Heart left ventricle (tissue), 16 donors: ENCODE measurements at regions not wholly inside any gene's neighbourhood (a gene's known extent, or its start where the extent isn't known, plus 50 kb on each side); places are given as distances from the start of the nearest gene placed in this dataset.
A peak's percentile ranks its signal among the peaks of the same experiment; 100 is the strongest.

Source experiments
- ATAC-seq, 4 donors: fragments of 200-7000 bp; cut with Tn5 transposase; one replicate each; pipeline ENCODE4 v1.9.1; 2020 to 2022; ENCODE audit warnings: moderate library complexity in 4 of 4, mild to moderate bottlenecking in 3 of 4, moderate number of reproducible peaks in 1 of 4
- DNase-seq, 5 donors: peaks; one replicate each; pipeline ENCODE4 v3.0.0-alpha.2; 2020
- H3K27ac ChIP-seq, 12 donors: fragments of 200-600 bp; sonication (generic) in 4 of 12; one replicate each; pipeline versions ENCODE4 v1.5.0 to v1.8.0; 2016 to 2022; ENCODE audit warnings: mild to moderate bottlenecking in 2 of 12
- H3K27me3 ChIP-seq, 9 donors: fragments of 200-600 bp; sonication (generic) in 2 of 9; one replicate each; pipeline versions ENCODE4 v1.5.1 to v1.8.0; 2016 to 2022; ENCODE audit warnings: mild to moderate bottlenecking in 3 of 9
- H3K36me3 ChIP-seq, 9 donors: fragments of 200-600 bp; sonication (generic) in 2 of 9; one replicate each; pipeline versions ENCODE4 v1.5.0 to v1.8.0; 2018 to 2022; ENCODE audit warnings: mild to moderate bottlenecking in 2 of 9
- H3K4me1 ChIP-seq, 12 donors: fragments of 200-600 bp; sonication (generic) in 4 of 12; one replicate each; pipeline versions ENCODE4 v1.5.0 to v1.8.0; 2016 to 2022; ENCODE audit warnings: mild to moderate bottlenecking in 3 of 12
- H3K4me3 ChIP-seq, 12 donors: fragments of 200-600 bp; sonication (generic) in 4 of 12; one replicate each; pipeline versions ENCODE4 v1.5.0 to v1.8.0; 2017 to 2022; ENCODE audit warnings: mild to moderate bottlenecking in 9 of 12, moderate library complexity in 4 of 12
- H3K9me3 ChIP-seq, 12 donors: fragments of 200-600 bp; sonication (generic) in 4 of 12; one replicate each; pipeline versions ENCODE4 v1.5.0 to v1.8.0; 2016 to 2022; ENCODE audit warnings: mild to moderate bottlenecking in 1 of 12
- CTCF ChIP-seq, 12 donors: fragments of 200-600 bp; sonication (generic) in 4 of 12; IDR thresholded peaks; one replicate each; pipeline versions ENCODE4 v1.5.0 to v1.8.0; 2018 to 2022; ENCODE audit warnings: antibody characterized with exemption in 12 of 12, mild to moderate bottlenecking in 5 of 12
- POLR2A ChIP-seq, 2 donors: fragments of 450-650 bp; IDR thresholded peaks; one replicate each; pipeline ENCODE4 v1.6.1; 2017; ENCODE audit warnings: antibody characterized with exemption in 2 of 2, mild to moderate bottlenecking in 2 of 2, moderate library complexity in 2 of 2
- WGBS, 4 donors: extraction: QIAGEN DNeasy Blood & Tissue Kit in 2 of 4; methylation state at CpG; one replicate each; pipeline versions ENCODE4 v1.1.5 to v1.1.7; 2013 to 2018; 5-methylcytosine and 5-hydroxymethylcytosine counted together
- intact Hi-C, 10 donors: fragments of 100-400 bp; cut with DNase I; formaldehyde crosslinking; loops; one replicate each; pipeline versions ENCODE4 v1.11.1 to v1.14.2; 2022
- donor health status: ischemic (EF 13 %, LVEDD 7.1; RV severe dilation, severe dysfunction).
- donor health status: healthy with polysubstance abuse.
- donor health status: DM: no; HTN: yes; CAD: no.
- donor health status: DM: no; HTN: no; CAD: no.
- donor health status: ischemic (EF 25% LVEDD 6.9; RV normal size, moderate dysfunction).
- donor health status: ischemic (EF 25% LVEDD 5.7; RV mildly dilated, moderate dysfunction).
- donor health status: healthy.
- donor health status: DM: yes; HTN: yes; CAD: no.
- donor health status: ischemic (EF 35%, LVEDD 5.7; RV mildly dilated, moderate dysfunction).
- donor health status: nonischemic (EF 11% LVEDD 7.7; RV severe dilation, severe dysfunction).
- donor health status: DM: yes; HTN: yes; CAD: no.
- donor health status: PGD.
- donor health status: ischemic (EF 29% LVEDD 5.4; RV normal size, mild dysfunction).
- donor health status: nonischemic (EF 23%, LVEDD 6.1; RV moderate dilation, normal function).

- Histone ChIP-seq H3K27me3 (no peaks in the 10 kb centered on the region), H3K27ac (peak overlapping the region in 9 of 12 donors; percentile 1 to 60 (median 41)), H3K36me3 (no peaks in the 10 kb centered on the region), H3K9me3 (peaks cover 0 to 6% (median 0%) of the 10 kb centered on the region in 12 donors), H3K4me1 (peaks cover 0 to 30% (median 13%) of the 10 kb centered on the region in 12 donors), H3K4me3 (no peak overlapping the region)
- intact Hi-C loops, result no loop called here
- WGBS, 4 donors, result 42 to 62% (median 52%) methylated on average over 4 of the region's 4 CpGs
- DNase-seq (no peak), ATAC-seq (peak in 1 of 4 donors; percentile 36)
- TF ChIP-seq CTCF (IDR thresholded peaks at IDR 0.05) (no peak), POLR2A (IDR thresholded peaks at IDR 0.05) (no peak)
Observed at GRCh38 chr4:123870216-123870876, 473.8 kb downstream of the SPRY1 start.

DNA sequence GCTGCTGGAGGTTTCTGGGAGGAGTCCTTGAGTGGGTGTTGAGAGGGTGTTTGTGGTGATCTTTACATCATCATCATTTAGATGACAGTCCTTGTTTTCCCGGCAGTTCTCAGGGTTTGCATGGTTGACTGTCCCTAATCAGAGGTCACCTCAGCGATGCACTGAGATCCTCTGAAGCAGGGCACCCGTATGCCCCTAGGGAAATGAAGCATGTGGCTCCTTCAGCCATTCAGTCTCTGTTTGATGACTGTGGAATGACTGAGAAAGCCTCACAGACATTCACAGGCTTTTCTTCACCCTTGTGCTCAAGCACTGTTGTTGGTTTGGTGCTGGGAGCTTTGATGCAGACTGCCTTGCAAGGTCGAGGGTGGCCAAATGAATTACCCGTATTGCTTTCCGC, 474.7 kb downstream of the SPRY1 start:
- peak overlapping the region in 5 of 12 donors; percentile 2 to 60 (median 16) for H3K27ac ChIP-seq
- intact Hi-C loops, result no loop called here
- ATAC-seq (peak in 3 of 4 donors; percentile 25 to 39 (median 27)), DNase-seq (no peak)
- WGBS, 4 donors, result 56 to 64% (median 61%) methylated on average over 6 of the region's 6 CpGs
- H3K27me3 ChIP-seq, result no peaks in the 10 kb centered on the region
- H3K4me1 ChIP-seq, result peaks cover 0 to 37% (median 13%) of the 10 kb centered on the region in 12 donors
- TF ChIP-seq CTCF (IDR thresholded peaks at IDR 0.05) (no peak), POLR2A (IDR thresholded peaks at IDR 0.05) (no peak)
- peaks cover 0 to 6% (median 0%) of the 10 kb centered on the region in 12 donors for H3K9me3 ChIP-seq
- H3K4me3 ChIP-seq, result no peak overlapping the region
- no peaks in the 10 kb centered on the region for H3K36me3 ChIP-seq

- Histone ChIP-seq H3K27me3 (no peaks in the 10 kb centered on the region), H3K4me1 (peaks cover 0 to 52% (median 19%) of the 10 kb centered on the region in 12 donors), H3K4me3 (no peak overlapping the region), H3K27ac (peak overlapping the region in 1 of 12 donors; percentile 39), H3K36me3 (no peaks in the 10 kb centered on the region), H3K9me3 (peaks cover 0 to 6% (median 0%) of the 10 kb centered on the region in 12 donors)
- DNase-seq, result no peak
- intact Hi-C loops, result no loop called here
- TF ChIP-seq POLR2A (IDR thresholded peaks at IDR 0.05) (no peak), CTCF (IDR thresholded peaks at IDR 0.05) (no peak)
- WGBS, 4 donors, result 87 to 92% (median 90%) methylated on average over 1 of the region's 1 CpG
- ATAC-seq, result no peak
Observed at GRCh38 chr4:123874063-123874462, 477.5 kb downstream of the SPRY1 start.

DNA sequence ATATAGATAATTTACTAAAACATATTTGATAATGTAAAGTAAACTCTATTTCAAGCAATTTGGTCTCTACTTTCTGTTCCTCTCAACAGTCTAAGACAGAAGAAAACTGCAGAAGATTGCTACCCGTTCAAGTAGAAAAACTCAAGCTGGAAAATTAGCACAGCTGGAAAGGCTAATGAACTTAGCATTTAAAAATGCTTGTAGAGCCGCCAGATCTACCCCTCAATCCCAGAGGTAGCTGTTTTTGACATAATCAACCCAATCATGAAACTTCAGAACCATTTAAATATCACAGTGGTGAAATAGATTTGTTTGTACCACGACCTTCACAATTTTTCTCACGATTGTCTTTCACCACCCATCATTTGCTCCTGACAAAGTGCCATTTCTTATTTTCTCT, 479.5 kb downstream of the SPRY1 start:
- DNase-seq, result no peak
- Histone ChIP-seq H3K36me3 (no peaks in the 10 kb centered on the region), H3K27me3 (no peaks in the 10 kb centered on the region), H3K9me3 (peaks cover 0 to 6% (median 0%) of the 10 kb centered on the region in 12 donors), H3K4me3 (no peak overlapping the region), H3K27ac (peak overlapping the region in 10 of 12 donors; percentile 3 to 82 (median 52)), H3K4me1 (peaks cover 0 to 38% (median 14%) of the 10 kb centered on the region in 12 donors)
- 43 to 52% (median 49%) methylated on average over 4 of the region's 4 CpGs for WGBS, 4 donors
- peak in 2 of 4 donors; percentile 42 to 63 for ATAC-seq
- intact Hi-C loops, result no loop called here
- no peak for TF ChIP-seq CTCF (IDR thresholded peaks at IDR 0.05)
